ENCODE measurements at regions not wholly inside any gene's neighbourhood (a gene's known extent, or its start where the extent isn't known, plus 50 kb on each side); places are given as distances from the start of the nearest gene placed in this dataset.
"Not testable (repeated sequence)": the region's sequence is repeated elsewhere in the genome, so short reads cannot be mapped to it uniquely, and the experiment has no call there.

- Mint-ChIP-seq H3K9me3 (peaks cover 32% of the 10 kb centered on the region), H3K27ac (peak overlapping the region; percentile 81)
These were observed 154.8 kb upstream of the KCNQ5 start for GRCh38 chr6:72466971-72467566.

DNA sequence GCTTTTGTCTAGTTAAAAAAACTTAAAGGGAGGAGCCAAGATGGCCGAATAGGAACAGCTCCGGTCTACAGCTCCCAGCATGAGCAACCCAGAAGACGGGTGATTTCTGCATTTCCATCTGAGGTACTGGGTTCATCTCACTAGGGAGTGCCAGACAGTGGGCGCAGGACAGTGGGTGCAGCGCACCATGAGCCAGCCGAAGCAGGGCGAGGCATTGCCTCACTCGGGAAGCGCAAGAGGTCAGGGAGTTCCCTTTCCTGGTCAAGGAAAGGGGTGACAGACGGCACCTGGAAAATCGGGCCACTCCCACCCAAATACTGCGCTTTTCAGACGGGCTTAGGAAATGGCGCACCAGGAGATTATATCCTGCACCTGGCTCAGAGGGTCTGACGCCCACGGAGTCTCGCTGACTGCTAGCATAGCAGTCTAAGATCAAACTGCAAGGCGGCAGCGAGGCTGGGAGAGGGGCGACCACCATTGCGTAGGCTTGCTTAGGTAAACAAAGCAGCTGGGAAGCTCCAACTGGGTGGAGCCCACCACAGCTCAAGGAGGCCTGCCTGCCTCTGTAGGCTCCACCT lies 152.4 kb upstream of the KCNQ5 start:
- H3K9me3 Mint-ChIP-seq: peaks cover 37% of the 10 kb centered on the region
- WGBS, 2 experiments (ENCODE audit: insufficient coverage in 1 of 2, insufficient read length in 1 of 2): 93 to 98% methylated on average over 19 to 21 of the region's 21 CpGs
- H3K4me3 ChIP-seq (ENCODE audit: low read length): peak overlapping the region; percentile 71
- not testable (repeated sequence) for DNase-seq; H3K27me3 ChIP-seq (ENCODE audit: control insufficient read depth, insufficient read depth, low read length, poor library complexity, severe bottlenecking); H3K9ac ChIP-seq (ENCODE audit: extremely low read depth, low read length, poor library complexity, severe bottlenecking); H3K36me3 ChIP-seq (ENCODE audit: control insufficient read depth, insufficient read depth, low read length); H3K4me3 Mint-ChIP-seq; H3K27ac ChIP-seq (ENCODE audit: low read depth, low read length); H3K27ac Mint-ChIP-seq; H3K36me3 Mint-ChIP-seq (ENCODE audit: low read depth); H3K4me1 ChIP-seq (ENCODE audit: control insufficient read depth, insufficient read depth, low read length); H3K27me3 Mint-ChIP-seq (ENCODE audit: insufficient read depth)
- peaks cover 21% of the 10 kb centered on the region for H3K9me3 ChIP-seq (ENCODE audit: control insufficient read depth, low read length)
- H3K4me1 Mint-ChIP-seq: peaks cover 23% of the 10 kb centered on the region

More at GRCh38 chr6:72466971-72467566, 154.8 kb upstream of the KCNQ5 start:
- no peak overlapping the region for H3K4me3 Mint-ChIP-seq
- H3K4me1 Mint-ChIP-seq: peaks cover 25% of the 10 kb centered on the region
- H3K27me3 Mint-ChIP-seq (ENCODE audit: insufficient read depth): peaks cover 1% of the 10 kb centered on the region
- no peaks in the 10 kb centered on the region for H3K27me3 ChIP-seq (ENCODE audit: control insufficient read depth, insufficient read depth, low read length, poor library complexity, severe bottlenecking)
- peak overlapping the region; percentile 24 for H3K9ac ChIP-seq (ENCODE audit: extremely low read depth, low read length, poor library complexity, severe bottlenecking)
- H3K4me3 ChIP-seq (ENCODE audit: low read length): peak overlapping the region; percentile 71
- peaks cover 21% of the 10 kb centered on the region for H3K9me3 ChIP-seq (ENCODE audit: control insufficient read depth, low read length)
- no peak overlapping the region for H3K27ac ChIP-seq (ENCODE audit: low read depth, low read length)
- H3K4me1 ChIP-seq (ENCODE audit: control insufficient read depth, insufficient read depth, low read length): peaks cover 6% of the 10 kb centered on the region
- peaks cover 5% of the 10 kb centered on the region for H3K36me3 Mint-ChIP-seq (ENCODE audit: low read depth)
- TF ChIP-seq, protein P1, sequence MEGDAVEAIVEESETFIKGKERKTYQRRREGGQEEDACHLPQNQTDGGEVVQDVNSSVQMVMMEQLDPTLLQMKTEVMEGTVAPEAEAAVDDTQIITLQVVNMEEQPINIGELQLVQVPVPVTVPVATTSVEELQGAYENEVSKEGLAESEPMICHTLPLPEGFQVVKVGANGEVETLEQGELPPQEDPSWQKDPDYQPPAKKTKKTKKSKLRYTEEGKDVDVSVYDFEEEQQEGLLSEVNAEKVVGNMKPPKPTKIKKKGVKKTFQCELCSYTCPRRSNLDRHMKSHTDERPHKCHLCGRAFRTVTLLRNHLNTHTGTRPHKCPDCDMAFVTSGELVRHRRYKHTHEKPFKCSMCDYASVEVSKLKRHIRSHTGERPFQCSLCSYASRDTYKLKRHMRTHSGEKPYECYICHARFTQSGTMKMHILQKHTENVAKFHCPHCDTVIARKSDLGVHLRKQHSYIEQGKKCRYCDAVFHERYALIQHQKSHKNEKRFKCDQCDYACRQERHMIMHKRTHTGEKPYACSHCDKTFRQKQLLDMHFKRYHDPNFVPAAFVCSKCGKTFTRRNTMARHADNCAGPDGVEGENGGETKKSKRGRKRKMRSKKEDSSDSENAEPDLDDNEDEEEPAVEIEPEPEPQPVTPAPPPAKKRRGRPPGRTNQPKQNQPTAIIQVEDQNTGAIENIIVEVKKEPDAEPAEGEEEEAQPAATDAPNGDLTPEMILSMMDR (conservative IDR thresholded peaks at IDR 0.05): no peak
- H3K36me3 ChIP-seq (ENCODE audit: control insufficient read depth, insufficient read depth, low read length): no peaks in the 10 kb centered on the region
- peak; percentile 53 for DNase-seq

- no peak overlapping the region for H3K27ac Mint-ChIP-seq
- Histone ChIP-seq H3K27me3 (ENCODE audit: control insufficient read depth, insufficient read depth, low read length, poor library complexity, severe bottlenecking) (no peaks in the 10 kb centered on the region), H3K27ac (ENCODE audit: low read depth, low read length) (no peak overlapping the region), H3K9me3 (ENCODE audit: control insufficient read depth, low read length) (no peaks in the 10 kb centered on the region), H3K4me3 (ENCODE audit: low read length) (no peak overlapping the region), H3K9ac (ENCODE audit: extremely low read depth, low read length, poor library complexity, severe bottlenecking) (no peak overlapping the region), H3K36me3 (ENCODE audit: control insufficient read depth, insufficient read depth, low read length) (no peaks in the 10 kb centered on the region), H3K4me1 (ENCODE audit: control insufficient read depth, insufficient read depth, low read length) (no peaks in the 10 kb centered on the region)
- peaks cover 3% of the 10 kb centered on the region for H3K36me3 Mint-ChIP-seq (ENCODE audit: low read depth)
- no peaks in the 10 kb centered on the region for H3K4me1 Mint-ChIP-seq
- H3K4me3 Mint-ChIP-seq: no peak overlapping the region
- 91 to 96% methylated on average over 5 of the region's 5 CpGs for WGBS, 2 experiments (ENCODE audit: insufficient coverage in 1 of 2, insufficient read length in 1 of 2)
- peaks cover 17% of the 10 kb centered on the region for H3K9me3 Mint-ChIP-seq
- no peak for DNase-seq
- H3K27me3 Mint-ChIP-seq (ENCODE audit: insufficient read depth): peaks cover 1% of the 10 kb centered on the region
- TF ChIP-seq, protein P1 (conservative IDR thresholded peaks at IDR 0.05): no peak
These were observed 145.8 kb upstream of the KCNQ5 start for GRCh38 chr6:72476051-72476450.
